ENCODE measurements at regions not wholly inside any gene's neighbourhood (a gene's known extent, or its start where the extent isn't known, plus 50 kb on each side); places are given as distances from the start of the nearest gene placed in this dataset.

- H3K4me1 ChIP-seq (ENCODE audit: control insufficient read depth in 1 of 2, insufficient read depth in 2 of 2, low read length in 2 of 2), result no peaks in the 10 kb centered on the region
- intact Hi-C loops (cut with micrococcal nuclease), result no loop called here
- ChIA-PET CTCF (no interaction called here), RAD21 (ENCODE audit: low non-redundant PET in 1 of 2, low total read pairs in 2 of 2, uncharacterized antibody in 2 of 2, unreplicated experiment in 2 of 2) (no interaction called here), POLR2A (no interaction called here)
- DNase-seq (ENCODE audit: low read depth, low spot score) (no peak), ATAC-seq (no peak)
- TF ChIP-seq CEBPB (IDR thresholded peaks at IDR 0.05; ENCODE audit: low read depth), result no peak
- TF ChIP-seq, protein P1, sequence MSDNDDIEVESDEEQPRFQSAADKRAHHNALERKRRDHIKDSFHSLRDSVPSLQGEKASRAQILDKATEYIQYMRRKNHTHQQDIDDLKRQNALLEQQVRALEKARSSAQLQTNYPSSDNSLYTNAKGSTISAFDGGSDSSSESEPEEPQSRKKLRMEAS (IDR thresholded peaks at IDR 0.05), result no peak
- no peak for TF ChIP-seq EZH2 (IDR thresholded peaks at IDR 0.05)
- no peak for TF ChIP-seq TCF7L2 (IDR thresholded peaks at IDR 0.05; ENCODE audit: borderline replicate concordance, extremely low read depth, insufficient read depth, insufficient read length)
- TF ChIP-seq ZFX (IDR thresholded peaks at IDR 0.05), result no peak
- no peak for TF ChIP-seq CTCF (IDR thresholded peaks at IDR 0.05 in 2 of 3, conservative IDR thresholded peaks at IDR 0.05 in 1 of 3; ENCODE audit: borderline replicate concordance in 1 of 3, insufficient read depth in 1 of 3, low read depth in 2 of 3, low read length in 2 of 3)
- BruUV-seq (replicated peaks), result no TSS peak
- no peaks in the 10 kb centered on the region for H4K20me1 ChIP-seq (ENCODE audit: insufficient read depth)
- no peaks in the 10 kb centered on the region for H3K9me2 ChIP-seq (ENCODE audit: insufficient read depth)
- H3K36me3 ChIP-seq (ENCODE audit: control insufficient read depth in 1 of 2, insufficient read depth in 2 of 2, low read length in 2 of 2), result no peaks in the 10 kb centered on the region
- no peak overlapping the region for H2AFZ ChIP-seq (ENCODE audit: low read depth, low read length, poor library complexity, severe bottlenecking)
- no peaks in the 10 kb centered on the region for H3K79me2 ChIP-seq (ENCODE audit: insufficient read depth, low read length)
- H3K9me3 ChIP-seq (ENCODE audit: control insufficient read depth in 1 of 2, insufficient read depth in 1 of 2, low read depth in 1 of 2, low read length in 2 of 2), result peaks cover 5 to 13% of the 10 kb centered on the region in 2 experiments; a peak in 2 of 4 replicates
- H3K27me3 ChIP-seq (ENCODE audit: insufficient read depth, low read length), result no peaks in the 10 kb centered on the region
- no peak overlapping the region for H3K4me2 ChIP-seq (ENCODE audit: low read length)
- no peak overlapping the region for H3K9ac ChIP-seq (ENCODE audit: low read length)
- no peak overlapping the region for H3K27ac ChIP-seq (ENCODE audit: low read depth, low read length)
- H3K4me3 ChIP-seq (replicated peaks in 1 of 2; ENCODE audit: low read depth in 1 of 2, low read length in 2 of 2), result no peak overlapping the region
These were observed 604.0 kb upstream of the SALL1 start for GRCh38 chr16:51755039-51755501.

GRCh38 chr16:51753467-51754127, 602.5 kb upstream of the SALL1 start:
- Histone ChIP-seq H3K79me2 (ENCODE audit: insufficient read depth, low read length) (no peaks in the 10 kb centered on the region), H4K20me1 (ENCODE audit: insufficient read depth) (no peaks in the 10 kb centered on the region), H3K4me1 (ENCODE audit: control insufficient read depth in 1 of 2, insufficient read depth in 2 of 2, low read length in 2 of 2) (no peaks in the 10 kb centered on the region), H3K9me2 (ENCODE audit: insufficient read depth) (no peaks in the 10 kb centered on the region), H3K36me3 (ENCODE audit: control insufficient read depth in 1 of 2, insufficient read depth in 2 of 2, low read length in 2 of 2) (no peaks in the 10 kb centered on the region), H3K4me3 (replicated peaks in 1 of 2; ENCODE audit: low read depth in 1 of 2, low read length in 2 of 2) (no peak overlapping the region), H3K27ac (ENCODE audit: low read depth, low read length) (no peak overlapping the region), H3K9ac (ENCODE audit: low read length) (no peak overlapping the region), H3K4me2 (ENCODE audit: low read length) (no peak overlapping the region), H2AFZ (ENCODE audit: low read depth, low read length, poor library complexity, severe bottlenecking) (no peak overlapping the region), H3K27me3 (ENCODE audit: insufficient read depth, low read length) (no peaks in the 10 kb centered on the region), H3K9me3 (ENCODE audit: control insufficient read depth in 1 of 2, insufficient read depth in 1 of 2, low read depth in 1 of 2, low read length in 2 of 2) (peaks cover 5 to 13% of the 10 kb centered on the region in 2 experiments; a peak in 2 of 4 replicates)
- BruUV-seq (replicated peaks), result no TSS peak
- intact Hi-C loops (cut with micrococcal nuclease), result no loop called here
- CTCF ChIA-PET, result no interaction called here
- DNase-seq (ENCODE audit: low read depth, low spot score), result no peak
- no peak for ATAC-seq
- POLR2A ChIA-PET, result no interaction called here
- RAD21 ChIA-PET (ENCODE audit: low non-redundant PET in 1 of 2, low total read pairs in 2 of 2, uncharacterized antibody in 2 of 2, unreplicated experiment in 2 of 2), result no interaction called here
- TF ChIP-seq POLR2A (IDR thresholded peaks at IDR 0.05; ENCODE audit: borderline replicate concordance, extremely low read depth, insufficient read depth, insufficient read length) (no peak), EZH2phosphoT487 (IDR thresholded peaks at IDR 0.05; ENCODE audit: borderline replicate concordance) (no peak), POLR2AphosphoS5 (IDR thresholded peaks at IDR 0.05; ENCODE audit: low read depth, low read length) (no peak), EGR1 (IDR thresholded peaks at IDR 0.05; ENCODE audit: low read depth) (no peak)
